ENCODE measurements at regions not wholly inside any gene's neighbourhood (a gene's known extent, or its start where the extent isn't known, plus 50 kb on each side); places are given as distances from the start of the nearest gene placed in this dataset.

DNA sequence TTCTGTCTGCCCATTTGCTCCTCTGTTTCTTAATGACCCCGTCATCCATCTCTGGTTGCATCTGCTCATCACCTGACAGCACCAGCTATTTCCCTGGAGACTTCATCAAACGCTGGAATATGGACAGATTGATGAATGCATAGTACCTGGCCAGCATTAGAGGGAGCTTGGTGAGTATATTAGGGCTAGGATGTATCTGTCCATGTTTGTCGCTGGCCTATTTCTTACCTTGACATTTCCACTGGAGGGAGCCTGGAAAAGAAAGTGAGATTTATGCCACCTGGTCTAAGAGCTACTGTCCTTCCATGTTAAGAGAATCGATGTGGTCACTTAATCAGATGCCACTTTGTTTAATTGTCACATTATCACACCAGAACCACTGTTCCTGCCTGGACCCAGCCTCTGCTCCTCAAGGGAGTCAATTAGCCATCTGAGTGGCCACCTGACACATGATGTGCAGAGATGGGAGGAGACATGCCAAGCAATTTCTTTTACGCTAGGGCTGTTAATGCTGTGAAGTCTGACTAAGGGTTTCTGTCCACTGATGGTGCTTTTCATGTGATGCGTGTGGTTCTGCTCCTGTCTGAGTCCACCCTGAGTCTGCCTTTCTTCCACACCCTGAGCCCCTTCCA is 75.3 kb upstream of the SFSWAP start:
- TF ChIP-seq, protein P1, sequence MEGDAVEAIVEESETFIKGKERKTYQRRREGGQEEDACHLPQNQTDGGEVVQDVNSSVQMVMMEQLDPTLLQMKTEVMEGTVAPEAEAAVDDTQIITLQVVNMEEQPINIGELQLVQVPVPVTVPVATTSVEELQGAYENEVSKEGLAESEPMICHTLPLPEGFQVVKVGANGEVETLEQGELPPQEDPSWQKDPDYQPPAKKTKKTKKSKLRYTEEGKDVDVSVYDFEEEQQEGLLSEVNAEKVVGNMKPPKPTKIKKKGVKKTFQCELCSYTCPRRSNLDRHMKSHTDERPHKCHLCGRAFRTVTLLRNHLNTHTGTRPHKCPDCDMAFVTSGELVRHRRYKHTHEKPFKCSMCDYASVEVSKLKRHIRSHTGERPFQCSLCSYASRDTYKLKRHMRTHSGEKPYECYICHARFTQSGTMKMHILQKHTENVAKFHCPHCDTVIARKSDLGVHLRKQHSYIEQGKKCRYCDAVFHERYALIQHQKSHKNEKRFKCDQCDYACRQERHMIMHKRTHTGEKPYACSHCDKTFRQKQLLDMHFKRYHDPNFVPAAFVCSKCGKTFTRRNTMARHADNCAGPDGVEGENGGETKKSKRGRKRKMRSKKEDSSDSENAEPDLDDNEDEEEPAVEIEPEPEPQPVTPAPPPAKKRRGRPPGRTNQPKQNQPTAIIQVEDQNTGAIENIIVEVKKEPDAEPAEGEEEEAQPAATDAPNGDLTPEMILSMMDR (IDR thresholded peaks at IDR 0.05; ENCODE audit: low read depth, low read length, missing control alignments) = no peak
- no peak overlapping the region for H3K4me3 ChIP-seq (replicated peaks; ENCODE audit: low read depth, low read length)
- no peak for DNase-seq (ENCODE audit: extremely low read depth, low read depth)

DNA sequence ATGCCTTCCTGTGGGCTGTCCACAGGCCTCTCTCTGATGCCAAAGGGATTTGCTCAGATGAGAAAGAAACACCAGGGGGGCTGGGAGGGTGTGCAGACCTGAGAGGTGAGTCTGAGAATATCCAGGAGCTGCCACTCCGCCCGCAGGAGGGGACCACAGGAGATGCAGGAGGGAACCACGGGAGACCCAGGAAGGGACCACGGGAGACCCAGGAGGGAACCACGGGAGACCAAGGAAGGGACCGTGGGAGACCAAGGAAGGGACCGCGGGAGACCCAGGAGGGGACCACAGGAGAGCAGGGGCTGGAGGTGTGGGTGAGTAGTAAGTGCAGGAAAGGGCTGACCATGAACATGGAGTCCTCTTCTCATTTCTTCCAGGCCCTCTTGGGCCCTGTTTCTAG is 74.6 kb upstream of the SFSWAP start:
- TF ChIP-seq, protein P1 (IDR thresholded peaks at IDR 0.05; ENCODE audit: low read depth, low read length, missing control alignments) = no peak
- no peak overlapping the region for H3K4me3 ChIP-seq (replicated peaks; ENCODE audit: low read depth, low read length)
- DNase-seq (ENCODE audit: extremely low read depth, low read depth) = no peak

DNA sequence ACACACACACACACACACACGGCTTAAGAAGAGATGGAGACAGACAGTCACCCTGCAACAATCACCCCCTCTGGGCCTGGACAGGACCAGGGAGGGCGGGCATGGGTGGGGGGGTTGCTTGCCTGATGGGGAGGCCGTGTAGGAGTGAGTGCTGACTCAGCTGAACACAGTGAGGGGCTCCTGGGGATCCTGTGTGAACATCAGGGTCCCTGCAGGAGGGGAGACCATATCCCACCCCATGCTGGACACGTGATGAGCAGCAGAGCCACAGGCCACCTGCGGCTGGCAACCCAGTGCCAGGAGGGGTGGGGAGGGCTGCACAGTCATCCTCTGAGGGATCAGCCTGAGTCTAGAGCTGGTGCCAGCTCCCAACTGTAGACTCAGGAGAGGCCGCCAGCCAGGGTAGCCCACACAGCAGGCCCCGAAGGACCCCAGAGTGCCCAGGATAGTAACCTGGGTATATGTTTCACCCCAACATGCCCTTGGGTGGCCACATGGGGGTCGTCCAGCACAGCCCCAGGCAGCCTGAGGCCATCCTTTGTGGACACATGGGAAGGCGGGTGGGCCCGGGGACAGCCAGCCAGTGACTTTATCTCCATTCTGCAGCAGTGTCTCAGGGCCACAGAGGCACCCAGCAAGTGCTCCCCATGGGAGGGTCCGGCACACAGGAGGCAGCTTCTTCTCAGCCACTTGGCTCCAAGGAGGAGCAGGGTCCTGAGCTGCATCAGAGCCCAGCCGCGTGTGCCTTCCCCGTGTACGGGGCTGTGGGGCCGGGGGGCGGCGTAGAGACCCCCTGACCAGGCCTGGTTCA is 73.7 kb upstream of the SFSWAP start:
- TF ChIP-seq, protein P1 (IDR thresholded peaks at IDR 0.05; ENCODE audit: low read depth, low read length, missing control alignments) = no peak
- DNase-seq (ENCODE audit: extremely low read depth, low read depth) = no peak

DNA sequence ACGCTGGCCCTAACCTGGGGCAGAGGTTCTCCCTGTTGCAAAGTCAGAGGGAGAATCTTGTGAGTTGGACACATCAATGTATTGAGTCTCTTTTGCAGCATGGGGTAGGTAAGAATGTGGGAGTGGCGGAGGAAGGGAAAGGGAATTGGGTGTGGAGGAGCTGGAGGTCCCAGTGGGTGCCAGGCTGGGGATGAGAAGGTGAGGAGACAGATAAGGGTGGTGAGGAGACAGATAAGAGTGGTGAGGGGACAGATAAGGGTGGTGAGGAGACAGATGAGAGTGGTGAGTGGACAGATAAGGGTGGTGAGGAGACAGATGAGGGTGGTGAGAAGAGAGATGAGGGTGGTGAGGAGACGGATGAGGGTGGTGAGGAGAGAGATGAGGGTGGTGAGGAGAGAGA is 72.9 kb upstream of the SFSWAP start:
- TF ChIP-seq, protein P1 (IDR thresholded peaks at IDR 0.05; ENCODE audit: low read depth, low read length, missing control alignments) = no peak
- H3K4me3 ChIP-seq (replicated peaks; ENCODE audit: low read depth, low read length) = no peak overlapping the region
- DNase-seq (ENCODE audit: extremely low read depth, low read depth) = no peak

More for the DNA sequence above, 73.7 kb upstream of the SFSWAP start:
- no peak overlapping the region for H3K4me3 ChIP-seq (replicated peaks; ENCODE audit: low read depth, low read length)

DNA sequence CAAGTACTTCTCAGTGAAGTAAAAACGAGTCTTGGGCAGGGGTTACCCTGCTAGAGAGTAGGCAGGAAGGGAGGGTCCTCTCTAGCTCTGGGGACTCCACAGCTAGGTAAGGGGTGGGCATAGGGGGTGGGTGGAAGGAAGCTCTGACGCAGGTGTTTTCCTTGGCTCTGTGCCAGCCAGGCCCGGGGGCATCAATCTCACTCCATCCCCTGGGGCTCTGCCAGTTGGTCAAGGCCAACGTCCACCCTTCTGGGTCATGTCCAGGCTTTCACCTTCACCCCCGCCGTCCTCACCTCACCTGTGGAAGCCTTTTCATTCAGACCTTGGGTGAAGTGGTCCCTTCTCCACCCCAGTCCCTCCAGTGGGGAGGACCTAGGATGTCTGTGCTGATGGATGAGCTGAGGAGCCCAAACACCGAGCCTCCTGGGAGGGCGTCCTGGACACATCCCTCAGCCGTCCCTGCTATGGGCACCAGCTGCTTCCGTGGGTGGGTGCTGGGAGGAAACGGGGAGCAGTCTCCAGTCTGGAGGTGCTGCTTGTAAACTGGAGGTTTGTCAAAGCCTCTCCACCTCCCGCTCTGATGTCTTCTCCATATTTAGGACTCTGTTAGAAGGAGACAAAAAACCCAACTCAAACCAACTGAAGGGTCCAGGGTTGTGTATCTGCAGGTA is 71.5 kb upstream of the SFSWAP start:
- H3K4me3 ChIP-seq (replicated peaks; ENCODE audit: low read depth, low read length) = no peak overlapping the region
- DNase-seq (ENCODE audit: extremely low read depth, low read depth) = no peak
- TF ChIP-seq, protein P1 (IDR thresholded peaks at IDR 0.05; ENCODE audit: low read depth, low read length, missing control alignments) = no peak

DNA sequence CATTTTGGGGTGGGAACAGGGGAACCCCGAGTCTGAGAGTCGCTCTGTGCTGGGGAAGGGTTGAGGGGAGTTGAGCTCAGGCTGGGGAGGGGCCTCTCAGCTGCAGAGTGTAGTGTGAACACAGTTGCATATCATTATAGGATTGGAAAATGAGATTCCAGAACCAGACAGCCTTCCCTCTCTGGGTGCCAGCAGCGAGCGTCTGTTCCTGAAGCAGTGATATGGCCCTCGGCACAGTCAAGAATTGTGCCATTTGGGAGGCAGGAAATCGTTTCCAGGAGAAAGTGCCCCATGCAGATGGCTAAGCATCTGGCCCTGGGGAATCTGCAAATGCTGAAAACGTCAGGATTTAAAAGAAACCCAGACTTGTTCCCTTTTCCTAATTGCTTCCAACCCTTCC is 70.4 kb upstream of the SFSWAP start:
- no peak overlapping the region for H3K4me3 ChIP-seq (replicated peaks; ENCODE audit: low read depth, low read length)
- TF ChIP-seq, protein P1 (IDR thresholded peaks at IDR 0.05; ENCODE audit: low read depth, low read length, missing control alignments) = no peak
- DNase-seq (ENCODE audit: extremely low read depth, low read depth) = no peak

Measured in HFF-Myc (cell line).